Left lung (tissue), 4 donors: ENCODE measurements at regions not wholly inside any gene's neighbourhood (a gene's known extent, or its start where the extent isn't known, plus 50 kb on each side); places are given as distances from the start of the nearest gene placed in this dataset.
A peak's percentile ranks its signal among the peaks of the same experiment; 100 is the strongest.

Source experiments
- ATAC-seq: fragments of 200-7000 bp; cut with Tn5 transposase; one replicate; pipeline ENCODE4 v1.9.1; 2020; ENCODE audit warnings: moderate library complexity
- DNase-seq, 4 donors: peaks; one replicate each; pipeline ENCODE4 v3.0.0-alpha.2; 2013 to 2020
- H3K27ac ChIP-seq, 2 donors: fragments of 200-600 bp; sonication (generic) in 1 of 2; one replicate each; pipeline versions ENCODE4 v1.5.0 to v1.8.0; 2020 to 2021
- H3K27me3 ChIP-seq, 2 donors: fragments of 200-600 bp; sonication (generic) in 1 of 2; one replicate each; pipeline versions ENCODE4 v1.5.0 to v1.8.0; 2020 to 2021
- H3K36me3 ChIP-seq, 2 donors: fragments of 200-600 bp; sonication (generic) in 1 of 2; one replicate each; pipeline versions ENCODE4 v1.5.0 to v1.8.0; 2020 to 2021
- H3K4me1 ChIP-seq, 2 donors: fragments of 200-600 bp; one replicate each; pipeline ENCODE4 v1.8.0; 2021
- H3K4me3 ChIP-seq, 2 donors: fragments of 200-600 bp; sonication (generic) in 1 of 2; one replicate each; pipeline versions ENCODE4 v1.5.0 to v1.8.0; 2020 to 2021; ENCODE audit warnings: mild to moderate bottlenecking in 1 of 2
- H3K9me3 ChIP-seq, 2 donors: fragments of 200-600 bp; sonication (generic) in 1 of 2; one replicate each; pipeline versions ENCODE4 v1.5.0 to v1.8.0; 2020 to 2021
- CTCF ChIP-seq, 2 donors: fragments of 200-600 bp; sonication (generic) in 1 of 2; IDR thresholded peaks; one replicate each; pipeline versions ENCODE4 v1.5.0 to v1.8.0; 2021; ENCODE audit warnings: antibody characterized with exemption in 2 of 2
- intact Hi-C, 2 donors: fragments of 100-400 bp; cut with DNase I; formaldehyde crosslinking; loops; one replicate each; pipeline versions ENCODE4 v1.11.2 to v1.14.2; 2022
- donor health status: DM: no; HTN: yes; CAD: no.
- donor health status: DM: no; HTN: no; CAD: no.

- TF ChIP-seq CTCF (IDR thresholded peaks at IDR 0.05) = no peak
- no peak overlapping the region for H3K27ac ChIP-seq
- DNase-seq = peak in 2 of 4 donors; percentile 26 to 35
- H3K27me3 ChIP-seq = no peaks in the 10 kb centered on the region
- H3K9me3 ChIP-seq = no peaks in the 10 kb centered on the region
- peaks cover 0 to 8% of the 10 kb centered on the region in 2 donors for H3K4me1 ChIP-seq
- H3K4me3 ChIP-seq = no peak overlapping the region
- H3K36me3 ChIP-seq = no peaks in the 10 kb centered on the region
- intact Hi-C loops = no loop called here
- ATAC-seq = peak; percentile 88
Observed at GRCh38 chr9:36451949-36452348, 51.9 kb upstream of the RNF38 start.

GRCh38 chr9:36450110-36450732 is 50.2 kb upstream of the RNF38 start:
- ATAC-seq = peak; percentile 57
- peak in 2 of 4 donors; percentile 35 to 63 for DNase-seq
- Histone ChIP-seq H3K27me3 (no peaks in the 10 kb centered on the region), H3K9me3 (no peaks in the 10 kb centered on the region), H3K4me3 (no peak overlapping the region), H3K4me1 (peaks cover 0 to 7% of the 10 kb centered on the region in 2 donors), H3K27ac (no peak overlapping the region), H3K36me3 (no peaks in the 10 kb centered on the region)
- intact Hi-C loops = no loop called here
- peak; percentile 56 to 63 for TF ChIP-seq CTCF (IDR thresholded peaks at IDR 0.05)
